ENCODE measurements at regions not wholly inside any gene's neighbourhood (a gene's known extent, or its start where the extent isn't known, plus 50 kb on each side); places are given as distances from the start of the nearest gene placed in this dataset.

DNA sequence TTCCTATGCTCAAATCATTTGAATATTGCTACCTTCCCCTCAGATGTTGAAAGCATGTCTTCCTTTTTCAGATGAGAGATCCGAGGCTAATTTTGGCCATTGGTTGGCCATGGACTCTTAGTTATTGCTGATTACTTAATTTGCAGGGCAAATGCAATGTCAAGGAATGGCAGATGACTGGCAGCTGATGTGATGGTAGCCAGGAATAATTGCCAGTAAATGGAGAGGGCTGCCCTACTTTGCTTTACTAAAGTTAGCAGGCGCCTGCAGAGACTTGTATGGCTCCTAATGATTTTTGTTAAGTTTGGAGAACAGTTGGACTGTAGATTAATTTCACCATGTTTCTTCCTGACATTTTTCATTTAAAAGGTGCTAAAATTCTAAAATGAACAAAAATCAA, 128.9 kb downstream of the XCL2 start:
- H3K9ac ChIP-seq (ENCODE audit: low read length) = no peak overlapping the region
- Mint-ChIP-seq H3K9me3 (ENCODE audit: unreplicated experiment) (no peaks in the 10 kb centered on the region), H3K36me3 (ENCODE audit: low read depth, unreplicated experiment) (no peaks in the 10 kb centered on the region), H3K4me3 (ENCODE audit: unreplicated experiment) (no peak overlapping the region), H3K4me1 (ENCODE audit: low read depth, unreplicated experiment) (peaks cover 5% of the 10 kb centered on the region), H3K27ac (ENCODE audit: unreplicated experiment) (no peak overlapping the region), H3K27me3 (ENCODE audit: low read depth, unreplicated experiment) (no peaks in the 10 kb centered on the region)
- no peak overlapping the region for H3K4me2 ChIP-seq (ENCODE audit: low read length)
- no peaks in the 10 kb centered on the region for H4K20me1 ChIP-seq (ENCODE audit: insufficient read depth, low read length)
- H3K79me2 ChIP-seq (ENCODE audit: insufficient read depth, low read length) = no peaks in the 10 kb centered on the region
- H3K27me3 ChIP-seq (ENCODE audit: insufficient read depth, low read length) = no peaks in the 10 kb centered on the region
- no peak overlapping the region for H3K4me3 ChIP-seq (ENCODE audit: insufficient read depth, low read depth, low read length)
- H3K9me3 ChIP-seq (ENCODE audit: insufficient read depth, low read depth, low read length) = no peaks in the 10 kb centered on the region
- no peak for DNase-seq (ENCODE audit: low read depth)
- H2AFZ ChIP-seq (ENCODE audit: low read depth, low read length) = no peak overlapping the region
- FAIRE-seq = no peak
- no peaks in the 10 kb centered on the region for H3K36me3 ChIP-seq (ENCODE audit: insufficient read depth, low read length)
- H3K4me1 ChIP-seq (ENCODE audit: insufficient read depth, low read length) = peaks cover 4% of the 10 kb centered on the region
- TF ChIP-seq, protein P1, sequence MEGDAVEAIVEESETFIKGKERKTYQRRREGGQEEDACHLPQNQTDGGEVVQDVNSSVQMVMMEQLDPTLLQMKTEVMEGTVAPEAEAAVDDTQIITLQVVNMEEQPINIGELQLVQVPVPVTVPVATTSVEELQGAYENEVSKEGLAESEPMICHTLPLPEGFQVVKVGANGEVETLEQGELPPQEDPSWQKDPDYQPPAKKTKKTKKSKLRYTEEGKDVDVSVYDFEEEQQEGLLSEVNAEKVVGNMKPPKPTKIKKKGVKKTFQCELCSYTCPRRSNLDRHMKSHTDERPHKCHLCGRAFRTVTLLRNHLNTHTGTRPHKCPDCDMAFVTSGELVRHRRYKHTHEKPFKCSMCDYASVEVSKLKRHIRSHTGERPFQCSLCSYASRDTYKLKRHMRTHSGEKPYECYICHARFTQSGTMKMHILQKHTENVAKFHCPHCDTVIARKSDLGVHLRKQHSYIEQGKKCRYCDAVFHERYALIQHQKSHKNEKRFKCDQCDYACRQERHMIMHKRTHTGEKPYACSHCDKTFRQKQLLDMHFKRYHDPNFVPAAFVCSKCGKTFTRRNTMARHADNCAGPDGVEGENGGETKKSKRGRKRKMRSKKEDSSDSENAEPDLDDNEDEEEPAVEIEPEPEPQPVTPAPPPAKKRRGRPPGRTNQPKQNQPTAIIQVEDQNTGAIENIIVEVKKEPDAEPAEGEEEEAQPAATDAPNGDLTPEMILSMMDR (IDR thresholded peaks at IDR 0.05; ENCODE audit: insufficient read depth, low read depth, low read length) = no peak
- no peak for TF ChIP-seq EZH2 (IDR thresholded peaks at IDR 0.05; ENCODE audit: insufficient read depth, low read length)
- no peak overlapping the region for H3K27ac ChIP-seq (ENCODE audit: low read depth, low read length)

- H3K9ac ChIP-seq (ENCODE audit: low read length) = no peak overlapping the region
- H3K27me3 ChIP-seq (ENCODE audit: insufficient read depth, low read length) = no peaks in the 10 kb centered on the region
- H3K4me2 ChIP-seq (ENCODE audit: low read length) = no peak overlapping the region
- FAIRE-seq (no peak), DNase-seq (ENCODE audit: low read depth) (no peak)
- Mint-ChIP-seq H3K4me1 (ENCODE audit: low read depth, unreplicated experiment) (peaks cover 13% of the 10 kb centered on the region), H3K36me3 (ENCODE audit: low read depth, unreplicated experiment) (no peaks in the 10 kb centered on the region), H3K27me3 (ENCODE audit: low read depth, unreplicated experiment) (no peaks in the 10 kb centered on the region), H3K4me3 (ENCODE audit: unreplicated experiment) (no peak overlapping the region), H3K27ac (ENCODE audit: unreplicated experiment) (no peak overlapping the region), H3K9me3 (ENCODE audit: unreplicated experiment) (peaks cover 2% of the 10 kb centered on the region)
- no peaks in the 10 kb centered on the region for H3K9me3 ChIP-seq (ENCODE audit: insufficient read depth, low read depth, low read length)
- no peak overlapping the region for H3K4me3 ChIP-seq (ENCODE audit: insufficient read depth, low read depth, low read length)
- no peaks in the 10 kb centered on the region for H3K36me3 ChIP-seq (ENCODE audit: insufficient read depth, low read length)
- no peaks in the 10 kb centered on the region for H4K20me1 ChIP-seq (ENCODE audit: insufficient read depth, low read length)
- H3K27ac ChIP-seq (ENCODE audit: low read depth, low read length) = no peak overlapping the region
- no peak overlapping the region for H2AFZ ChIP-seq (ENCODE audit: low read depth, low read length)
- H3K79me2 ChIP-seq (ENCODE audit: insufficient read depth, low read length) = no peaks in the 10 kb centered on the region
- no peak for TF ChIP-seq EZH2 (IDR thresholded peaks at IDR 0.05; ENCODE audit: insufficient read depth, low read length)
- TF ChIP-seq, protein P1 (IDR thresholded peaks at IDR 0.05; ENCODE audit: insufficient read depth, low read depth, low read length) = no peak
- no peaks in the 10 kb centered on the region for H3K4me1 ChIP-seq (ENCODE audit: insufficient read depth, low read length)
These were observed 129.8 kb downstream of the TBX19 start for GRCh38 chr1:168410464-168410863.

GRCh38 chr1:168408884-168409283, 128.2 kb downstream of the TBX19 start:
- H3K4me2 ChIP-seq (ENCODE audit: low read length) = no peak overlapping the region
- H3K9ac ChIP-seq (ENCODE audit: low read length) = no peak overlapping the region
- H3K36me3 ChIP-seq (ENCODE audit: insufficient read depth, low read length) = no peaks in the 10 kb centered on the region
- no peak overlapping the region for H3K27ac ChIP-seq (ENCODE audit: low read depth, low read length)
- Mint-ChIP-seq H3K27ac (ENCODE audit: unreplicated experiment) (peak overlapping the region; percentile 70), H3K36me3 (ENCODE audit: low read depth, unreplicated experiment) (no peaks in the 10 kb centered on the region), H3K27me3 (ENCODE audit: low read depth, unreplicated experiment) (no peaks in the 10 kb centered on the region), H3K4me3 (ENCODE audit: unreplicated experiment) (no peak overlapping the region), H3K4me1 (ENCODE audit: low read depth, unreplicated experiment) (peaks cover 14% of the 10 kb centered on the region), H3K9me3 (ENCODE audit: unreplicated experiment) (peaks cover 2% of the 10 kb centered on the region)
- H3K9me3 ChIP-seq (ENCODE audit: insufficient read depth, low read depth, low read length) = no peaks in the 10 kb centered on the region
- no peaks in the 10 kb centered on the region for H3K27me3 ChIP-seq (ENCODE audit: insufficient read depth, low read length)
- no peak for FAIRE-seq
- H2AFZ ChIP-seq (ENCODE audit: low read depth, low read length) = no peak overlapping the region
- no peak for TF ChIP-seq EZH2 (IDR thresholded peaks at IDR 0.05; ENCODE audit: insufficient read depth, low read length)
- TF ChIP-seq, protein P1 (IDR thresholded peaks at IDR 0.05; ENCODE audit: insufficient read depth, low read depth, low read length) = no peak
- DNase-seq (ENCODE audit: low read depth) = peak; percentile 61
- no peaks in the 10 kb centered on the region for H4K20me1 ChIP-seq (ENCODE audit: insufficient read depth, low read length)
- H3K79me2 ChIP-seq (ENCODE audit: insufficient read depth, low read length) = no peaks in the 10 kb centered on the region
- no peaks in the 10 kb centered on the region for H3K4me1 ChIP-seq (ENCODE audit: insufficient read depth, low read length)
- H3K4me3 ChIP-seq (ENCODE audit: insufficient read depth, low read depth, low read length) = no peak overlapping the region
